Lung (tissue), 11 donors: ENCODE measurements at regions not wholly inside any gene's neighbourhood (a gene's known extent, or its start where the extent isn't known, plus 50 kb on each side); places are given as distances from the start of the nearest gene placed in this dataset.

Experiments
- ATAC-seq: fragments of 200-7000 bp; cut with Tn5 transposase; one replicate; pipeline ENCODE4 v1.9.1; 2020; ENCODE audit warnings: moderate number of reproducible peaks; ENCODE audit not compliant: insufficient read depth, low FRiP score
- DNase-seq, 3 donors: peaks; one replicate each; pipeline ENCODE4 v3.0.0-alpha.2; 2013 to 2017
- H3K27ac ChIP-seq, 2 donors: one replicate each; pipeline ENCODE4 v1.5.1; 2013; ENCODE audit warnings: mild to moderate bottlenecking in 2 of 2, moderate library complexity in 2 of 2, control low read depth in 1 of 2, inconsistent platforms in 1 of 2, low read depth in 1 of 2, low read length in 1 of 2
- H3K27me3 ChIP-seq, 3 donors: one replicate each; pipeline ENCODE4 v1.5.1; 2013; ENCODE audit warnings: low read length in 2 of 3; ENCODE audit not compliant: control insufficient read depth in 3 of 3, insufficient read depth in 3 of 3
- H3K36me3 ChIP-seq, 4 donors: one replicate each; pipeline ENCODE4 v1.5.1; 2013; ENCODE audit warnings: low read length in 4 of 4, mild to moderate bottlenecking in 1 of 4, moderate library complexity in 1 of 4; ENCODE audit not compliant: control insufficient read depth in 4 of 4, insufficient read depth in 4 of 4
- H3K4me1 ChIP-seq, 5 donors: one replicate each; pipeline ENCODE4 v1.5.1; 2013; ENCODE audit warnings: low read length in 5 of 5, mild to moderate bottlenecking in 2 of 5, moderate library complexity in 1 of 5; ENCODE audit not compliant: control insufficient read depth in 5 of 5, insufficient read depth in 5 of 5
- H3K4me3 ChIP-seq: one replicate; pipeline ENCODE4 v1.5.1; 2013; ENCODE audit warnings: mild to moderate bottlenecking, control low read depth, moderate library complexity
- H3K9ac ChIP-seq, 2 donors: one replicate each; pipeline ENCODE4 v1.5.1; 2013; ENCODE audit warnings: low read length in 2 of 2, control low read depth in 1 of 2; ENCODE audit not compliant: insufficient read depth in 1 of 2
- H3K9me3 ChIP-seq, 4 donors: one replicate each; pipeline ENCODE4 v1.5.1; 2013; ENCODE audit warnings: low read length in 3 of 4, mild to moderate bottlenecking in 1 of 4, moderate library complexity in 1 of 4; ENCODE audit not compliant: control insufficient read depth in 4 of 4, insufficient read depth in 3 of 4
- CTCF ChIP-seq: IDR thresholded peaks from 2 replicates; pipeline ENCODE4 v1.5.1; 2012; ENCODE audit warnings: mild to moderate bottlenecking; ENCODE audit errors: control extremely low read depth, extremely low read depth
- WGBS, 2 donors: extraction: QIAGEN DNeasy Blood & Tissue Kit; methylation state at CpG; one replicate each; pipeline ENCODE4 v1.1.7; 2013; 5-methylcytosine and 5-hydroxymethylcytosine counted together
- donor health status: control.
- donor health status: control.
- donor health status: Bipolar disorder and iron deficiency.
- donor health status: healthy.
- donor health status: DM: yes; HTN: yes; CAD: no.

GRCh38 chr3:147680837-147681483 lies 271.8 kb downstream of the ZIC1 start:
- TF ChIP-seq CTCF: no peak
- DNase-seq: peak; percentile 43 to 75 (median 46)
- Histone ChIP-seq H3K27ac (peak overlapping the region in 1 of 2 donors; percentile 26), H3K27me3 (peaks cover 0 to 2% (median 0%) of the 10 kb centered on the region in 3 donors), H3K4me1 (peaks cover 0 to 6% (median 0%) of the 10 kb centered on the region in 5 donors), H3K4me3 (no peak overlapping the region), H3K36me3 (no peaks in the 10 kb centered on the region), H3K9me3 (no peaks in the 10 kb centered on the region), H3K9ac (no peak overlapping the region)
- ATAC-seq: no peak
- 50 to 68% methylated on average over 6 of the region's 6 CpGs for WGBS, 2 donors

- Histone ChIP-seq H3K9ac (no peak overlapping the region), H3K9me3 (no peaks in the 10 kb centered on the region), H3K4me3 (no peak overlapping the region), H3K4me1 (no peaks in the 10 kb centered on the region), H3K27ac (no peak overlapping the region), H3K27me3 (no peaks in the 10 kb centered on the region), H3K36me3 (no peaks in the 10 kb centered on the region)
- WGBS, 2 donors: 86 to 87% methylated on average over 1 of the region's 1 CpG
- ATAC-seq (no peak), DNase-seq (no peak)
- no peak for TF ChIP-seq CTCF
These were observed 279.7 kb downstream of the ZIC1 start for GRCh38 chr3:147688868-147689267.

- no peaks in the 10 kb centered on the region for H3K36me3 ChIP-seq
- H3K4me1 ChIP-seq: peaks cover 0 to 5% (median 0%) of the 10 kb centered on the region in 5 donors
- DNase-seq (no peak), ATAC-seq (no peak)
- no peak for TF ChIP-seq CTCF
- H3K27me3 ChIP-seq: no peaks in the 10 kb centered on the region
- WGBS, 2 donors: 66 to 71% methylated on average over 2 of the region's 2 CpGs
- no peak overlapping the region for H3K4me3 ChIP-seq
- no peak overlapping the region for H3K9ac ChIP-seq
- H3K9me3 ChIP-seq: peaks cover 0 to 2% (median 0%) of the 10 kb centered on the region in 4 donors
- no peak overlapping the region for H3K27ac ChIP-seq
These were observed 290.1 kb downstream of the ZIC1 start for GRCh38 chr3:147699175-147699838.
